KOPT-K1 (cell line): ENCODE measurements at regions not wholly inside any gene's neighbourhood (a gene's known extent, or its start where the extent isn't known, plus 50 kb on each side); places are given as distances from the start of the nearest gene placed in this dataset.
"Not testable (repeated sequence)": the region's sequence is repeated elsewhere in the genome, so short reads cannot be mapped to it uniquely, and the experiment has no call there.

Experiments
- H3K27ac ChIP-seq: fragments of 200-600 bp; sonication (generic); 2 replicates; pipeline ENCODE4 v1.5.1; 2016; ENCODE audit warnings: antibody characterized with exemption, mild to moderate bottlenecking, low read depth, low read length; ENCODE audit not compliant: poor library complexity, severe bottlenecking
- H3K36me3 ChIP-seq: fragments of 200-600 bp; sonication (generic); 2 replicates; pipeline ENCODE4 v1.5.1; 2017; ENCODE audit warnings: antibody characterized with exemption, mild to moderate bottlenecking, low read length, moderate library complexity; ENCODE audit not compliant: insufficient read depth
- H3K9me3 ChIP-seq: fragments of 200-600 bp; sonication (generic); 2 replicates; pipeline ENCODE4 v1.5.1; 2017; ENCODE audit warnings: antibody characterized with exemption, low read length, mild to moderate bottlenecking; ENCODE audit not compliant: insufficient read depth, poor library complexity, severe bottlenecking

DNA sequence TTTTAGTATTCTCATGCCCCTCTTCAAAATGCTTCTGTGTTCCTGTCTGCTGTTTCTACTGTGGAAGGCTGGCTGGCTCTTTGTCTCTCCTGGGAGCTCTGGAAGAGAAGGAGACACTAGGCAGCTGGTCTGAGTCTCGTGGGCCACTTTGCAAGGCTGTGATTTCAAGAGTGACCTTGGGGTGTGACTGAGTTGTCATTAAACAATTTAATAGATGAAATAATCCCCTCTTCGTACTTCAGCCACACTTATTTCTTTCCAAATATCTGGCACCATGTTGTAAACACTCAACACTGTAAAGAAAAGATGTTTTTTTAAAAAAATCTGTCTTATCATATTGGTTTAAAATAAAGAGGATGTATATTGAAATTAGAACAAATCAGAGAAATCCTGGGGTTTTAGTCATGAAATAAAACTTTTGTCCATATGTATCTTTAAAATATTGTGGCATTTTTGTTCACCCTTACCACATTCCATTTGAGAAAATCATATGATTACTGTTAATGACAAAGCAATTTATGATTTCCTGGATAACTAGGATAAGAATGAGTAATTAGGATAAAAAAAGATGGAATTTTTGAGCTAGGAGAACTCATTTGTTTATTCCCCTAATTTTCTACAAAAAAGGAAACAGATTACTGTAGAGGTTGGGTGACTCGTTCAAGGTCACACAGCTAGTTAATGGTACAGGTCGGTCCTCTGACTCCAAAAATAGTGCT is 200.8 kb downstream of the MAT2B start:
- Histone ChIP-seq H3K9me3 (no peaks in the 10 kb centered on the region), H3K27ac (no peak overlapping the region), H3K36me3 (no peaks in the 10 kb centered on the region)

DNA sequence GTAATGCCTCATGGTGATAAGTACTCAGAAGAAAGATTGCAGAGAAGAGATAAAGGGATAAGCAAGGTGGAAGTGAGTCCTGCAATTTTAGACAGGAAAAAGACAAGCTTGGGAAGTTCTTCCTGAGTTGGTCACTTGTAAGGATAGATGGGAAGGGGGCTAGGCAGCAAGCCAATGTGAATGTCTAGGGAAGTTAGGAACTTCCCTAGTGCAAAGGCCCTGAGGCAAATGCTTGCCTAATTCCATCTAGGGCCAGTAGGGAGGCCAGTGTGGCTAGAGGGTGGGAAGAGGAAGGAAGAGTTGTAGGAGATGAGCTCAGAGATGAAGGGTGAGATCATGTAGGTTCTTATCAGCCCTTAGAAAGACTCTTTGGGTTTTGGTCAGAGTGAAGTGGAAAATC is 206.6 kb downstream of the MAT2B start:
- Histone ChIP-seq H3K27ac (no peak overlapping the region), H3K9me3 (no peaks in the 10 kb centered on the region), H3K36me3 (no peaks in the 10 kb centered on the region)

DNA sequence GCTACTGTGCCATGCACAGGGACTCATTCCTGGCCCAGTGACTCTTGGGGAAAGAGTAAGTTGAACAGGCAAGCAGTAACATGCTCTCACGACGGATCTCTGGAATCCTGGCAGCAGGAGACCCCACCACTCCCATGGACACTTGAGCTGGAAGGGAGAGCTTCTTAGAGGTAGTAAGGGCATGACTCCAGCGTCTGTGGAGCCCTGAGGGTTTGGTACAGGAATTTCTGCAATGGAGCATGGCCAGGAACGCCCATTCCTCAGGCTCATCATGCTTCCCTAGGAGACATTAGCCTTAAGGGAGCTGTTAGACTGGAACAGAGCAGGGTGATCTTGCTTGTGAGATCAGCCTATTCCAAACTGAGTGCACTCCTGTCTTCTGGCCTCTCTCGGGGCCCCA is 212.9 kb downstream of the MAT2B start:
- no peaks in the 10 kb centered on the region for H3K9me3 ChIP-seq
- no peaks in the 10 kb centered on the region for H3K36me3 ChIP-seq
- H3K27ac ChIP-seq = no peak overlapping the region

GRCh38 chr5:163724305-163724704 is 218.9 kb downstream of the MAT2B start:
- Histone ChIP-seq H3K9me3 (no peaks in the 10 kb centered on the region), H3K27ac (no peak overlapping the region), H3K36me3 (no peaks in the 10 kb centered on the region)

DNA sequence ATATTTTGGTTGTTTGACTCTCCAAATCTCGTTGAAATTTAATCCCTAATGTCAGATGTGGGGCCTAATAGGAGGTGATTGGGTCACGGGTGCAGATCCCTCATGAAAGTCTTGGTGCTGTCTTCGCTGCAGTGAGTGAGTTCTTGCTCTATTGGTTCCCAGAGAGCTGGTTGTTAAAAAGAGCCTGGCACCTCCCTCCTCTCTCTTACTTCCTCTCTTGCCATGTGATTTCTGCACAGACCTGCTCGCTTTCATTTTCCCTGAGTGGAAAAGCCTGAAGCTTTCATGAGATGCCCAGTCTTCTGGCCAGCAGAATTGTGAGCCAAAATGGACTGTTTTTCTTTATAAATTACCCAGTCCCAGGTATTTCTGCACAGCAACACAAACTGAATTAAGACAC is 221.6 kb downstream of the MAT2B start:
- Histone ChIP-seq H3K36me3 (no peaks in the 10 kb centered on the region), H3K27ac (no peak overlapping the region)

GRCh38 chr5:163730206-163730756 is 224.9 kb downstream of the MAT2B start:
- Histone ChIP-seq H3K27ac (no peak overlapping the region), H3K9me3 (no peaks in the 10 kb centered on the region), H3K36me3 (no peaks in the 10 kb centered on the region)

More for the DNA sequence above, 221.6 kb downstream of the MAT2B start:
- H3K9me3 ChIP-seq = no peaks in the 10 kb centered on the region

- Histone ChIP-seq H3K36me3 (no peaks in the 10 kb centered on the region), H3K27ac (no peak overlapping the region), H3K9me3 (no peaks in the 10 kb centered on the region)
These were observed 225.8 kb downstream of the MAT2B start for GRCh38 chr5:163731256-163731655.

- H3K27ac ChIP-seq = no peak overlapping the region
- no peaks in the 10 kb centered on the region for H3K9me3 ChIP-seq
- no peaks in the 10 kb centered on the region for H3K36me3 ChIP-seq
These were observed 229.7 kb downstream of the MAT2B start for GRCh38 chr5:163735069-163735468.

- Histone ChIP-seq H3K36me3 (no peaks in the 10 kb centered on the region), H3K27ac (no peak overlapping the region), H3K9me3 (no peaks in the 10 kb centered on the region)
These were observed 242.2 kb downstream of the MAT2B start for GRCh38 chr5:163747586-163747985.

- H3K36me3 ChIP-seq = no peaks in the 10 kb centered on the region
- no peaks in the 10 kb centered on the region for H3K9me3 ChIP-seq
- H3K27ac ChIP-seq = no peak overlapping the region
These were observed 243.5 kb downstream of the MAT2B start for GRCh38 chr5:163748934-163749333.

- H3K27ac ChIP-seq, H3K9me3 ChIP-seq, H3K36me3 ChIP-seq: not testable (repeated sequence)
These were observed 245.0 kb downstream of the MAT2B start for GRCh38 chr5:163750415-163750814.

GRCh38 chr5:163755505-163755904 is 250.1 kb downstream of the MAT2B start:
- Histone ChIP-seq H3K27ac (no peak overlapping the region), H3K36me3 (no peaks in the 10 kb centered on the region), H3K9me3 (no peaks in the 10 kb centered on the region)

- no peak overlapping the region for H3K27ac ChIP-seq
- no peaks in the 10 kb centered on the region for H3K9me3 ChIP-seq
- no peaks in the 10 kb centered on the region for H3K36me3 ChIP-seq
These were observed 250.8 kb downstream of the MAT2B start for GRCh38 chr5:163756170-163756569.

DNA sequence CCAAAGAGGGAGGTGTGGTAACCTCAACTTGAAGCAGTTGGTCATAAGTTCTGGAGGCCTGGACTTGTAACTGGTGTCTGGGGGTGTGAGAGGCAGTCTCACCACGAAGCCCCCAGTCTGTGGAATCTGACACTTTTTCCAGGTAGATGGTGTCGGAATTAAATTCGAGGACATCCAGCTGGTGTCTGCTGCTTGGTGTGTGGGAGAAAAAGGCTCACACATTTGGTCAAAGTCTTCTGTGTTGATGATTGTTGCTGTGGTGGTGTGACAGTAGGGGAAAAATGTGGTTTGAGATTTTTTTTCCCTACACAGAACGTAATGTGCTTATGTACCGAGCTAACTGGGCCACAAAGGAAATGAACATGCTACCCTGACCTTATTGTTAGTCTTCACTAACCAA is 251.9 kb downstream of the MAT2B start:
- Histone ChIP-seq H3K36me3 (no peaks in the 10 kb centered on the region), H3K9me3 (no peaks in the 10 kb centered on the region), H3K27ac (no peak overlapping the region)

- Histone ChIP-seq H3K27ac (no peak overlapping the region), H3K9me3 (no peaks in the 10 kb centered on the region), H3K36me3 (no peaks in the 10 kb centered on the region)
These were observed 252.9 kb downstream of the MAT2B start for GRCh38 chr5:163758283-163758711.

DNA sequence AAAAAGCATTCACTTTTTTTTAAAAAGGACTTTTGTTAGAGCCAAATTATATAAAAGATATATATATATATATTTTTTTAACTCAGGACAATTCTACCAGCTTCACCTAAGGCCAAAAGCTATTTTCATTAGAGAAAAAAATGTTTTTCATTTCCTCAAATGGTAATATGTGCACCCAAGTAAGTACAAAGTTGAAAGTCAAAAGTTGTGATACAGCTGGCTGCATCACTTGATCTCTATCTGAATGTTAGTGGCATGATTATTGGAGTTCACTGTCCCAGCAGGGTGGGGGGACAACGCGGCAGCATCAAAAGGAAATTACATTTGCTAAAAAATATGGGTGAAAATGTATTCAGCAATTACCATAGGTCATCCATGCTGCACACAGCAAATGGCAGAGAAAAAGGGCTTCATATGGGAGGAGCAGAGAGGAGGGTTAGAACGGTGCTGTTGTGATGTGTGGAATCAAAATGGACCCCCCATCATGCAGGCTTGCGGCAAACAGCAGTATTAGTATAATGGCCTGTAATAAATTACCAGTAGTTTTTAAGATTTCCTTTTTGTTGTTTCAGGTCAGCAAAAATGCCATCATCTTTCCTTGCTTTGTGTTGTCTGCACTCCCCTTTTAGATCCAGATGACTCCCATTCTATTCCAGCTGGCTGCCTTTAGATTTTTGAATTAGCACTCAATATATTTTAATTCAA is 253.7 kb downstream of the MAT2B start:
- Histone ChIP-seq H3K36me3 (no peaks in the 10 kb centered on the region), H3K27ac (no peak overlapping the region), H3K9me3 (no peaks in the 10 kb centered on the region)
